ENCODE measurements at regions not wholly inside any gene's neighbourhood (a gene's known extent, or its start where the extent isn't known, plus 50 kb on each side); places are given as distances from the start of the nearest gene placed in this dataset.
A peak's percentile ranks its signal among the peaks of the same experiment; 100 is the strongest.
"Not testable (repeated sequence)": the region's sequence is repeated elsewhere in the genome, so short reads cannot be mapped to it uniquely, and the experiment has no call there.

GRCh38 chr2:211174021-211174420 lies 617.6 kb downstream of the CPS1 start:
- H3K4me3 ChIP-seq (ENCODE audit: low read length) = no peak overlapping the region
- DNase-seq (ENCODE audit: low read depth, low spot score) = no peak

- DNase-seq (ENCODE audit: low read depth, low spot score) = no peak
- H3K4me3 ChIP-seq (ENCODE audit: low read length) = no peak overlapping the region
Measured at GRCh38 chr2:211174631-211175030, 618.2 kb downstream of the CPS1 start.

- H3K4me3 ChIP-seq (ENCODE audit: low read length) = no peak overlapping the region
- no peak for DNase-seq (ENCODE audit: low read depth, low spot score)
Measured at GRCh38 chr2:211175956-211176355, 619.6 kb downstream of the CPS1 start.

- H3K4me3 ChIP-seq (ENCODE audit: low read length) = no peak overlapping the region
- DNase-seq (ENCODE audit: low read depth, low spot score) = no peak
Measured at GRCh38 chr2:211176514-211177141, 620.2 kb downstream of the CPS1 start.

- H3K4me3 ChIP-seq (ENCODE audit: low read length) = no peak overlapping the region
- DNase-seq (ENCODE audit: low read depth, low spot score) = no peak
Measured at GRCh38 chr2:211181626-211182025, 625.2 kb downstream of the CPS1 start.

GRCh38 chr2:211187602-211188001 lies 631.2 kb downstream of the CPS1 start:
- no peak for DNase-seq (ENCODE audit: low read depth, low spot score)
- no peak overlapping the region for H3K4me3 ChIP-seq (ENCODE audit: low read length)

- no peak for DNase-seq (ENCODE audit: low read depth, low spot score)
- H3K4me3 ChIP-seq (ENCODE audit: low read length) = no peak overlapping the region
Measured at GRCh38 chr2:211203986-211204385, 647.6 kb downstream of the CPS1 start.

GRCh38 chr2:211204456-211204855 lies 648.1 kb downstream of the CPS1 start:
- DNase-seq (ENCODE audit: low read depth, low spot score) = no peak
- no peak overlapping the region for H3K4me3 ChIP-seq (ENCODE audit: low read length)

- no peak overlapping the region for H3K4me3 ChIP-seq (ENCODE audit: low read length)
- DNase-seq (ENCODE audit: low read depth, low spot score) = no peak
Measured at GRCh38 chr2:211204902-211205301, 648.5 kb downstream of the CPS1 start.

- H3K4me3 ChIP-seq (ENCODE audit: low read length) = no peak overlapping the region
- DNase-seq (ENCODE audit: low read depth, low spot score) = no peak
Measured at GRCh38 chr2:211205358-211205757, 649.0 kb downstream of the CPS1 start.

GRCh38 chr2:211205836-211206235 lies 649.4 kb downstream of the CPS1 start:
- no peak for DNase-seq (ENCODE audit: low read depth, low spot score)

GRCh38 chr2:211216221-211216620 lies 659.8 kb downstream of the CPS1 start:
- no peak overlapping the region for H3K4me3 ChIP-seq (ENCODE audit: low read length)
- peak; percentile 2 for DNase-seq (ENCODE audit: low read depth, low spot score)

More at GRCh38 chr2:211205836-211206235, 649.4 kb downstream of the CPS1 start:
- no peak overlapping the region for H3K4me3 ChIP-seq (ENCODE audit: low read length)

- not testable (repeated sequence) for DNase-seq (ENCODE audit: low read depth, low spot score); H3K4me3 ChIP-seq (ENCODE audit: low read length)
Measured at GRCh38 chr2:211219548-211219947, 663.1 kb downstream of the CPS1 start.

- no peak for DNase-seq (ENCODE audit: low read depth, low spot score)
- no peak overlapping the region for H3K4me3 ChIP-seq (ENCODE audit: low read length)
Measured at GRCh38 chr2:211225784-211226183, 669.4 kb downstream of the CPS1 start.

- no peak overlapping the region for H3K4me3 ChIP-seq (ENCODE audit: low read length)
- no peak for DNase-seq (ENCODE audit: low read depth, low spot score)
Measured at GRCh38 chr2:211228559-211228958, 672.2 kb downstream of the CPS1 start.

GRCh38 chr2:211237586-211238275 lies 681.3 kb downstream of the CPS1 start:
- no peak for DNase-seq (ENCODE audit: low read depth, low spot score)
- no peak overlapping the region for H3K4me3 ChIP-seq (ENCODE audit: low read length)

- DNase-seq (ENCODE audit: low read depth, low spot score) = no peak
- H3K4me3 ChIP-seq (ENCODE audit: low read length) = no peak overlapping the region
Measured at GRCh38 chr2:211241891-211242290, 685.5 kb downstream of the CPS1 start.

GRCh38 chr2:211247751-211248150 lies 691.4 kb downstream of the CPS1 start:
- H3K4me3 ChIP-seq (ENCODE audit: low read length) = no peak overlapping the region
- DNase-seq (ENCODE audit: low read depth, low spot score) = no peak

- no peak for DNase-seq (ENCODE audit: low read depth, low spot score)
- H3K4me3 ChIP-seq (ENCODE audit: low read length) = no peak overlapping the region
Measured at GRCh38 chr2:211248841-211249240, 692.4 kb downstream of the CPS1 start.

GRCh38 chr2:211251016-211251415 lies 694.6 kb downstream of the CPS1 start:
- no peak for DNase-seq (ENCODE audit: low read depth, low spot score)
- no peak overlapping the region for H3K4me3 ChIP-seq (ENCODE audit: low read length)

Data from Jurkat, Clone E6-1 (cell line).